ENCODE measurements at regions not wholly inside any gene's neighbourhood (a gene's known extent, or its start where the extent isn't known, plus 50 kb on each side); places are given as distances from the start of the nearest gene placed in this dataset.
A peak's percentile ranks its signal among the peaks of the same experiment; 100 is the strongest.
"Not testable (repeated sequence)": the region's sequence is repeated elsewhere in the genome, so short reads cannot be mapped to it uniquely, and the experiment has no call there.

GRCh38 chr2:234898534-234899053 lies 53.2 kb upstream of the SH3BP4 start:
- no peak for TF ChIP-seq TAF1 (IDR thresholded peaks at IDR 0.05; ENCODE audit: low read depth, low read length)
- TF ChIP-seq POU2F2 (IDR thresholded peaks at IDR 0.05; ENCODE audit: low read depth, low read length) = no peak
- TF ChIP-seq SPI1 (IDR thresholded peaks at IDR 0.05; ENCODE audit: low read depth, low read length) = no peak
- no peak for TF ChIP-seq PAX5 (IDR thresholded peaks at IDR 0.05; ENCODE audit: insufficient read depth, low read length, severe bottlenecking)
- TF ChIP-seq POLR2AphosphoS5 (IDR thresholded peaks at IDR 0.05; ENCODE audit: low read depth, low read length) = no peak
- no peak for TF ChIP-seq POLR2A (IDR thresholded peaks at IDR 0.05; ENCODE audit: low read depth, low read length)
- FAIRE-seq (no peak), DNase-seq (ENCODE audit: insufficient read length, low spot score) (no peak)

GRCh38 chr2:234888442-234888841 lies 63.4 kb upstream of the SH3BP4 start:
- not testable (repeated sequence) for FAIRE-seq; DNase-seq (ENCODE audit: insufficient read length, low spot score)

DNA sequence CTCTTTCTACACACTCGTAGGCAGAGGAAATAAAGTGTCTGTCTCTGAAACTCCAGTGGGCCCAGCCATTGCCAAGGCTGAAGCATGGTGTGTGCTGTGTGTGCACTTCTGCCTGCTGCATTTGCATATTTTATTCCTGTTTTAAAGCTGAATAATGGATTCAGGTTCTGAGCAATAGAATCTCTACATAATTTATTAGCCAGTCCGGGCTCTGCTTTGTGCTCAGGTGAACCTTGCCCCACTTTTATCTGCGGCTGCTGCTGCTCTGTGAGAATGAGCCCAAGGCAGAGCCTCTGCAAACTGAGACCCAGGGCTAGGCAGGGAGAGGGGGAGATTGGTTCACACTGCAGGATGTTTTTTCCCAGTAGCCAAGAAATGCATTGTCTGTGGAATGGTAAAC lies 64.6 kb upstream of the SH3BP4 start:
- FAIRE-seq = no peak
- TF ChIP-seq SPI1 (IDR thresholded peaks at IDR 0.05; ENCODE audit: low read depth, low read length) = no peak
- no peak for TF ChIP-seq POU2F2 (IDR thresholded peaks at IDR 0.05; ENCODE audit: low read depth, low read length)
- no peak for TF ChIP-seq POLR2AphosphoS5 (IDR thresholded peaks at IDR 0.05; ENCODE audit: low read depth, low read length)
- TF ChIP-seq PAX5 (IDR thresholded peaks at IDR 0.05; ENCODE audit: insufficient read depth, low read length, severe bottlenecking) = no peak

GRCh38 chr2:234885886-234886285 lies 65.9 kb upstream of the SH3BP4 start:
- DNase-seq (ENCODE audit: insufficient read length, low spot score) (no peak), FAIRE-seq (no peak)
- no peak for TF ChIP-seq POLR2A (IDR thresholded peaks at IDR 0.05; ENCODE audit: low read depth, low read length)
- TF ChIP-seq SPI1 (IDR thresholded peaks at IDR 0.05; ENCODE audit: low read depth, low read length) = no peak
- TF ChIP-seq TAF1 (IDR thresholded peaks at IDR 0.05; ENCODE audit: low read depth, low read length) = no peak
- no peak for TF ChIP-seq POU2F2 (IDR thresholded peaks at IDR 0.05; ENCODE audit: low read depth, low read length)
- TF ChIP-seq PAX5 (IDR thresholded peaks at IDR 0.05; ENCODE audit: insufficient read depth, low read length, severe bottlenecking) = no peak
- no peak for TF ChIP-seq POLR2AphosphoS5 (IDR thresholded peaks at IDR 0.05; ENCODE audit: low read depth, low read length)

More for the DNA sequence above, 64.6 kb upstream of the SH3BP4 start:
- DNase-seq (ENCODE audit: insufficient read length, low spot score) = no peak

GRCh38 chr2:234885118-234885517 lies 66.7 kb upstream of the SH3BP4 start:
- no peak for FAIRE-seq
- TF ChIP-seq POLR2AphosphoS5 (IDR thresholded peaks at IDR 0.05; ENCODE audit: low read depth, low read length) = no peak
- no peak for TF ChIP-seq POU2F2 (IDR thresholded peaks at IDR 0.05; ENCODE audit: low read depth, low read length)
- TF ChIP-seq SPI1 (IDR thresholded peaks at IDR 0.05; ENCODE audit: low read depth, low read length) = no peak
- TF ChIP-seq TAF1 (IDR thresholded peaks at IDR 0.05; ENCODE audit: low read depth, low read length) = no peak
- TF ChIP-seq POLR2A (IDR thresholded peaks at IDR 0.05; ENCODE audit: low read depth, low read length) = no peak
- TF ChIP-seq PAX5 (IDR thresholded peaks at IDR 0.05; ENCODE audit: insufficient read depth, low read length, severe bottlenecking) = no peak
- DNase-seq (ENCODE audit: insufficient read length, low spot score) = no peak

GRCh38 chr2:234884591-234884990 lies 67.2 kb upstream of the SH3BP4 start:
- FAIRE-seq (no peak), DNase-seq (ENCODE audit: insufficient read length, low spot score) (no peak)
- TF ChIP-seq PAX5 (IDR thresholded peaks at IDR 0.05; ENCODE audit: insufficient read depth, low read length, severe bottlenecking) (no peak), TAF1 (IDR thresholded peaks at IDR 0.05; ENCODE audit: low read depth, low read length) (no peak), SPI1 (IDR thresholded peaks at IDR 0.05; ENCODE audit: low read depth, low read length) (no peak), POLR2A (IDR thresholded peaks at IDR 0.05; ENCODE audit: low read depth, low read length) (no peak), POU2F2 (IDR thresholded peaks at IDR 0.05; ENCODE audit: low read depth, low read length) (no peak), POLR2AphosphoS5 (IDR thresholded peaks at IDR 0.05; ENCODE audit: low read depth, low read length) (no peak)

GRCh38 chr2:234881413-234882241 lies 70.2 kb upstream of the SH3BP4 start:
- no peak for TF ChIP-seq PAX5 (IDR thresholded peaks at IDR 0.05; ENCODE audit: insufficient read depth, low read length, severe bottlenecking)
- no peak for TF ChIP-seq TAF1 (IDR thresholded peaks at IDR 0.05; ENCODE audit: low read depth, low read length)
- TF ChIP-seq POU2F2 (IDR thresholded peaks at IDR 0.05; ENCODE audit: low read depth, low read length) = no peak
- no peak for TF ChIP-seq SPI1 (IDR thresholded peaks at IDR 0.05; ENCODE audit: low read depth, low read length)
- no peak for TF ChIP-seq POLR2A (IDR thresholded peaks at IDR 0.05; ENCODE audit: low read depth, low read length)
- no peak for TF ChIP-seq POLR2AphosphoS5 (IDR thresholded peaks at IDR 0.05; ENCODE audit: low read depth, low read length)
- DNase-seq (ENCODE audit: insufficient read length, low spot score) = peak; percentile 28
- FAIRE-seq = no peak

GRCh38 chr2:234880551-234881211 lies 71.1 kb upstream of the SH3BP4 start:
- no peak for TF ChIP-seq POLR2A (IDR thresholded peaks at IDR 0.05; ENCODE audit: low read depth, low read length)
- TF ChIP-seq TAF1 (IDR thresholded peaks at IDR 0.05; ENCODE audit: low read depth, low read length) = no peak
- TF ChIP-seq POU2F2 (IDR thresholded peaks at IDR 0.05; ENCODE audit: low read depth, low read length) = no peak
- TF ChIP-seq SPI1 (IDR thresholded peaks at IDR 0.05; ENCODE audit: low read depth, low read length) = no peak
- TF ChIP-seq PAX5 (IDR thresholded peaks at IDR 0.05; ENCODE audit: insufficient read depth, low read length, severe bottlenecking) = no peak
- no peak for TF ChIP-seq POLR2AphosphoS5 (IDR thresholded peaks at IDR 0.05; ENCODE audit: low read depth, low read length)
- no peak for DNase-seq (ENCODE audit: insufficient read length, low spot score)
- FAIRE-seq = no peak

- TF ChIP-seq POU2F2 (IDR thresholded peaks at IDR 0.05; ENCODE audit: low read depth, low read length) (no peak), SPI1 (IDR thresholded peaks at IDR 0.05; ENCODE audit: low read depth, low read length) (no peak), TAF1 (IDR thresholded peaks at IDR 0.05; ENCODE audit: low read depth, low read length) (no peak), POLR2A (IDR thresholded peaks at IDR 0.05; ENCODE audit: low read depth, low read length) (no peak), POLR2AphosphoS5 (IDR thresholded peaks at IDR 0.05; ENCODE audit: low read depth, low read length) (no peak), PAX5 (IDR thresholded peaks at IDR 0.05; ENCODE audit: insufficient read depth, low read length, severe bottlenecking) (no peak)
- no peak for DNase-seq (ENCODE audit: insufficient read length, low spot score)
- no peak for FAIRE-seq
Observed at GRCh38 chr2:234879671-234880455, 72.0 kb upstream of the SH3BP4 start.

DNA sequence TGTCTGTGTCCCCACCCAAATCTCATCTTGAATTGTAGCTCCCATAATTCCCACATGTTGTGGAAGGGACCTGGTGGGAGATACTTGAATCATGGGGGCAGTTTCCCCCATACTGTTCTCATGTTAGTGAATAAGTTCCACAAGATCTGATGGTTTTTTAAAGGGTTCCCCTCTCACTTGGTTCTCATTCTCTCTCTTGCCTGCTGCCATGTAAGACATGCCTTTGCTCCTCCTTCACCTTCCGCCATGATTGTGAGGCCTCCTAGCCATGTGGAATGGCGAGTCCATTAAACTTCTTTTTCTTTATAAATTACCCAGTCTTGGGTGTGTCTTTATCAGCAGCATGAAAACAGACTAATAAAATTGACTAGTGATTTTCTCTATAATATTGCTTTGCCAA lies 75.2 kb upstream of the SH3BP4 start:
- not testable (repeated sequence) for FAIRE-seq; DNase-seq (ENCODE audit: insufficient read length, low spot score)

Measured in GM12891 (cell line).